ENCODE measurements at regions not wholly inside any gene's neighbourhood (a gene's known extent, or its start where the extent isn't known, plus 50 kb on each side); places are given as distances from the start of the nearest gene placed in this dataset.
"Not testable (repeated sequence)": the region's sequence is repeated elsewhere in the genome, so short reads cannot be mapped to it uniquely, and the experiment has no call there.

GRCh38 chr10:63077800-63078199 is 55.3 kb upstream of the NRBF2 start:
- DNase-seq = no peak

GRCh38 chr10:63072951-63073350 is 60.2 kb upstream of the NRBF2 start:
- no peak for DNase-seq

GRCh38 chr10:63071145-63071544 is 62.0 kb upstream of the NRBF2 start:
- no peak for DNase-seq

- no peak for DNase-seq
Observed at GRCh38 chr10:63069318-63069717, 63.8 kb upstream of the NRBF2 start.

- no peak for DNase-seq
Observed at GRCh38 chr10:63068246-63068645, 64.9 kb upstream of the NRBF2 start.

DNA sequence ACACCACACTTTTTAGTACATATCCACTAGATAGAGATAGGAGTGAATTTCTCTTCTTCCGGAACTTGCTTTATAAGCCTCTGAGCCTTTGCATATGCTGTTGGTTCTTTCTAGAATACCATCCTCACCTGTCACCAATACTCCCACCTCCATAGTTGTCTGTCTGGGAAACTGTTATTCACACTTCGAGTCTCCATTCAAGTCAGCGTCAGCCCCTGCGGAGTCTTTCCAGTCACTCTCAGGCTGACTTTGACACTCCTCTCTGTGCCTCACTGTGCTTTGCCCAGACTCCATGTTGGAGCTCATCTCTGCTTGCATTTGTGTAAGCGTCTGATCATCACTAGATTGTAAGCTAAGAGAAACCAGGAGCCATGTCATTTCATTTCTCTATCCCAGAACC is 66.5 kb upstream of the NRBF2 start:
- DNase-seq = no peak

- no peak for DNase-seq
Observed at GRCh38 chr10:63064706-63065105, 68.4 kb upstream of the NRBF2 start.

GRCh38 chr10:63058236-63058635 is 74.9 kb upstream of the NRBF2 start:
- no peak for DNase-seq

DNA sequence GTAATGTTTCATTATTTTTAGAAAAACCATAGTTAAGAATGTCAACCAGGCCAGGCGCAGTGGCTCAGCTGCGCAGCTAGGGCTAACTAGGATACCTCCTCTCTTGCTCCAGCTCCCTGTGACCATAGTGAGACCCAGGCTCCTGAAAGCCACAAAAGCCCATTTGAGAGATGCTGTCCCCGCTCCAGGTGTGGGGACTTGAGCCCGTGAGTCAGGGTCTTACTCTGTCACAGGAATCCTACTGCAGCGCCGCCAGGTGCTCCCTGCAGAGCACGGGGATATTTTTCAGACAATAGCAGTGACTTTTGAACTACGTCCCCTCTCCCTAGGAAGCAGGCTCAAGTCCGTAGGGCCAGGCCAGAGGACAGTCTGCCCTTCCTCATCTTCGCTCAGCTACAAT is 75.6 kb upstream of the NRBF2 start:
- no peak for DNase-seq

GRCh38 chr10:63055705-63056104 is 77.4 kb upstream of the NRBF2 start:
- DNase-seq = no peak

GRCh38 chr10:63054889-63055611 is 78.1 kb upstream of the NRBF2 start:
- DNase-seq = no peak

- no peak for DNase-seq
Observed at GRCh38 chr10:63052083-63052482, 81.0 kb upstream of the NRBF2 start.

DNA sequence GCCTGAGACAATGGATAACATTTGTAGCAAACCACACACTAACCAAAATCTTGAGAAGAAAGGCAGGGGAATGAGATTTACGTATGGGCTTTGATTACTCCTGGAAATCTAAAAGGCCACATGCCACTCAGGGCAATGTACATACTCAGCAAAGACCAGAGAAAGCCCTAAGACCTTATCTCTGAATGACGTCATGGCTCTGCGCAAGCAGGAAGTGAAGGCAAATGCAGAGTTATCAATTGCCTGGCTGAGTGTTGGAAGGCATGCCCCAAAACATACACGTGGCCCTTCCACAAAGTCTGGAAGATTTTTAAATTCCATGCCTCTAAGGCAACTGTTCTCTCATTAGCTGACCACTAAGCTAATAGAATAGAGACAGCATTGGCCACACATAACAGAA is 90.9 kb upstream of the NRBF2 start:
- DNase-seq = no peak

GRCh38 chr10:63033616-63034185 is 99.4 kb upstream of the NRBF2 start:
- not testable (repeated sequence) for DNase-seq

DNA sequence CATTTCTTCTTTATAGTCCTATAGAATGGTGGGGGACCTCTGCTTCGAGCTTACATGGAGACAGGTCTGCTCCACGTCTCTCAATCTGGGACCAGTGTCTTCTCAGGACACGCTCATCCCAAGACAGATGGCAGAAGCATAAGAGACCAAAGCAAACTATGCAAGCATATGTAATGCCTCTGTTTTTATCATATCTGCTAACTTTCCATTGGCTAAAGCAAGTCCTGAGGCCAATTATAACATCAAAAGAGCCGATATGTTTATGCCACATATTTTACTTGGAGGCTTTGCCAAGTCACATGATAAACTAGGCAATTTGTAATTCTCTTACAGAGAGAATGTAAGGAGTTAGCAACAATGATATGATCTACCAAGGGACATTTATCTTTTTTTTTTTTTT is 102.6 kb upstream of the NRBF2 start:
- no peak for DNase-seq

- no peak for DNase-seq
Observed at GRCh38 chr10:63027531-63027930, 105.6 kb upstream of the NRBF2 start.

DNA sequence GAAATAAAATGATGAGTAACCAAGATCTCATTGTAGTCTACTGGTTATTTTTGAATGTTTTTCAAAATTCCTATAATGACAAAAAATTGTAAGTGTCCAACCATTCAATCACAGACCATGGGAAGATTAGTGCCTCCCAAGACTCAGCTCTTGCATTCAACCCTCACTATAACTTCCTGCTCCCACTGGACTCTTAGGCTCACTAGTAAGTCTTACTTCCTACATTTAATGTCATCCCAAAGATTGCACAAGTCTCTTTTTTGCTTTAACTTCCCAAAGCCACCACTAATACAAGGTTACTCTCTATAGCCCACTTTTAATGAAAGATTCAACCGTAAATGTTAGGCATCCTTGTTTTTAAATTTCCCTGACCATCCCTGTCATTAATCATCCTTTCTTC is 111.9 kb upstream of the NRBF2 start:
- no peak for DNase-seq

- no peak for DNase-seq
Observed at GRCh38 chr10:63013755-63014154, 119.4 kb upstream of the NRBF2 start.

- no peak for DNase-seq
Observed at GRCh38 chr10:63012623-63013022, 120.5 kb upstream of the NRBF2 start.

GRCh38 chr10:63010203-63010602 is 122.9 kb upstream of the NRBF2 start:
- DNase-seq = no peak

GRCh38 chr10:63008491-63008890 is 124.6 kb upstream of the NRBF2 start:
- no peak for DNase-seq

GRCh38 chr10:63007112-63007511 is 126.0 kb upstream of the NRBF2 start:
- DNase-seq = no peak

DNA sequence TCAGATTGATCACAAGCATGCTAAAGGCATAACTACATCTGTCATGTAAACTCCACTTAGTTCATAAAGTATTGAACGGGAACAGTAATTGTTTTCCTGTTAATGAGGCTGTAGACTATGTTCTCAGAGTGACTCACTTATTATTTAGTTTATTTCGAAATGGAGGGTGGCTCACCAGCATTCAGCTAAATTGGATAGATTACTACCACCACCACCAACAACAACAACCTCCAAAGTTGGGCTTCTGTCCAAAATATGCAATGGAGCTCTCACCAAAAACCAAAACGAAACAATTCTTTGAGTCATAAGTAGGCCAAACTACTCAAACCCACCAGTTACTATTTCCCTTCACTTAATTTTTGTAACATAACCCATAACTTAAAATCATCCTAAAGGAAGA is 127.9 kb upstream of the NRBF2 start:
- no peak for DNase-seq

GRCh38 chr10:63003816-63004453 is 129.2 kb upstream of the NRBF2 start:
- no peak for DNase-seq

DNA sequence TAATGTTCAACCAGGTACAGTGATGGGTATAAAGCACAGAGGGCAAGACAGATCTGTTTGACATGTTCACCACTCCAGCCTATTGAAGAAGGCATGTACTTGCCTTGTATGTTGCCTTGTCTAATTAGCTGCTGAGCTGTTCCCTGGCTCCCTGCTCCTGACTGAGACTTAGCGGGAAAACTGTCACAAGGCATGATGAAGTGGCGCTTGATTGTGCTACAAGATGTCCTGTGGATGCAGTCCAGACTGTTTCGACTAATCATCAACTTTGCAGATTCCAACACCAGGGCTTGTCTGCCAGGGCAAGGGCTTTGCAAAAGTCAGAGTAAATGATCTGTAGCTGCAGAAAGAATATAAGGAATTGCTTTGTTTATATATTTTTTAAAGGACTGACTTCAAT is 136.2 kb upstream of the NRBF2 start:
- no peak for DNase-seq

Data from NCI-H748 treated with DMSO at 0.1 percent for 48 hours (cell line).